Adrenal gland (tissue), 5 donors: ENCODE measurements at regions not wholly inside any gene's neighbourhood (a gene's known extent, or its start where the extent isn't known, plus 50 kb on each side); places are given as distances from the start of the nearest gene placed in this dataset.

Experiments
- CTCF ChIP-seq, 6 experiments: fragments of 450-650 bp in 4 of 6; fragments of 200-600 bp in 2 of 6; sonication (generic) in 1 of 6; IDR thresholded peaks; 1 replicate in 5 of 6; 2 replicates in 1 of 6; pipeline versions ENCODE4 v1.5.1 to v1.8.0; 2016 to 2021; ENCODE audit warnings: antibody characterized with exemption in 6 of 6, mild to moderate bottlenecking in 2 of 6, moderate library complexity in 1 of 6
- POLR2A ChIP-seq, 2 donors: fragments of 450-650 bp; IDR thresholded peaks; one replicate each; pipeline ENCODE4 v1.6.1; 2017; ENCODE audit warnings: antibody characterized with exemption in 2 of 2, mild to moderate bottlenecking in 2 of 2, moderate library complexity in 1 of 2
- donor health status: DM: no; HTN: no; CAD: no.

- TF ChIP-seq CTCF (IDR thresholded peaks at IDR 0.05) = no peak
- TF ChIP-seq POLR2A (IDR thresholded peaks at IDR 0.05) = no peak
These were observed 96.4 kb upstream of the IQCM start for GRCh38 chr4:149912000-149912399.
